KOPT-K1 (cell line): ENCODE measurements at regions not wholly inside any gene's neighbourhood (a gene's known extent, or its start where the extent isn't known, plus 50 kb on each side); places are given as distances from the start of the nearest gene placed in this dataset.

Experiments used
- H3K27ac ChIP-seq: fragments of 200-600 bp; sonication (generic); 2 replicates; pipeline ENCODE4 v1.5.1; 2016; ENCODE audit warnings: antibody characterized with exemption, mild to moderate bottlenecking, low read depth, low read length; ENCODE audit not compliant: poor library complexity, severe bottlenecking
- H3K36me3 ChIP-seq: fragments of 200-600 bp; sonication (generic); 2 replicates; pipeline ENCODE4 v1.5.1; 2017; ENCODE audit warnings: antibody characterized with exemption, mild to moderate bottlenecking, low read length, moderate library complexity; ENCODE audit not compliant: insufficient read depth
- H3K9me3 ChIP-seq: fragments of 200-600 bp; sonication (generic); 2 replicates; pipeline ENCODE4 v1.5.1; 2017; ENCODE audit warnings: antibody characterized with exemption, low read length, mild to moderate bottlenecking; ENCODE audit not compliant: insufficient read depth, poor library complexity, severe bottlenecking

DNA sequence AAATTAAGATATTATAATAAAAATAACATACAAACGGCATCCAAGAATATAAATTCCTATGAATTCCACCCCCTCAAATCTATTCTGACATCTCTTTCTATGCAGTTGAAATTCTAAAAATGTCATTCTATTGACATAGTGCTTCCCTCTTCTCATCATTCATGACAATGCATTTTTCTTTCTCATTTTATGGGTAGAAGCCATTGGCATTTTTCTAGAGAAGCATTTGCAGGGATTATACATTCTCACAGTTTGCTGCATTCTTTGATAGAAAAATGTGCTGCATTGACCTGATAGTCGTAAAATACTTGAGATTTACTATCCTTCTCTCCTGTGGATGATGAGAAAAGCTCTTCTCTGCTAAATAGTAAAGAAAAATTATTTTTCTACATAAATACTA is 760.9 kb upstream of the ACO1 start:
- Histone ChIP-seq H3K27ac (no peak overlapping the region), H3K36me3 (no peaks in the 10 kb centered on the region)

DNA sequence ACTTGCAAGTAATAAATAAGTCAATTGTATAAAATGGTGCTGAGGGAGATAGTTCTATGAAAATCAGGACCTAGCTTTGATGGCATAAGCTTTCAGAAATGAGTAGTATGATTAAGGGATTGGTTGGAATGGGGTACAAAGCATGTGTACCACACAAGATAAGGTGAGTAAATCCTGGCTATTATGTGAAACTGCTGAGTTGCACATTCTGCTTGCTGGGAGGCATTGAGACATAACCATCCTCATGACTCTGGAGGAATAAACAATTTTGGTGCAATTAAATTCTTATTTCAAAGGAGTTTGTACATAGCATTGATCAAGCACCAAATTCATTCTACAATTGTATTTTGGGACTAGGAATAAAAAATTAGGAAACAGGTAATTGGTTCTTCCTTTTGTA is 755.2 kb upstream of the ACO1 start:
- H3K9me3 ChIP-seq, result peaks cover 6% of the 10 kb centered on the region
- H3K36me3 ChIP-seq, result no peaks in the 10 kb centered on the region
- no peak overlapping the region for H3K27ac ChIP-seq

More for the DNA sequence above, 760.9 kb upstream of the ACO1 start:
- H3K9me3 ChIP-seq, result peaks cover 6% of the 10 kb centered on the region

DNA sequence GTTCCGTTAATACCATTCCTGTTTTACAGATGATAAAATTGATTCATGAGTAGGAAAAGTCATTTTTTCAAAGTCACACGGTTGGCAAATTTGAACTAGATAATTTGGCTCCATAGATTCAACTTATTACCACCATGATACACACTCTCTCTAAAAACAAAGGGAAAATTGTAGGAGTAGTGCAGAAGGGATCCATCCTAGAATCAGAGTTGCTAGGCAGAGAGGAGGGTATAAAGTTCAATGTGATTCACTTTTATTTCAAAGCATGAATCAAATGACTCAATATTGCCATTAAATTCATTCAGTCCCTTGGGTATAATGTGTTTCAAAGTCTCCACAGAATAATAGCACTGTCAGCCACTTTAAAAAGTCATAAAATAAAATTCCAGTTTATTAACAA is 747.2 kb upstream of the ACO1 start:
- no peaks in the 10 kb centered on the region for H3K36me3 ChIP-seq
- H3K27ac ChIP-seq, result no peak overlapping the region
- no peaks in the 10 kb centered on the region for H3K9me3 ChIP-seq

DNA sequence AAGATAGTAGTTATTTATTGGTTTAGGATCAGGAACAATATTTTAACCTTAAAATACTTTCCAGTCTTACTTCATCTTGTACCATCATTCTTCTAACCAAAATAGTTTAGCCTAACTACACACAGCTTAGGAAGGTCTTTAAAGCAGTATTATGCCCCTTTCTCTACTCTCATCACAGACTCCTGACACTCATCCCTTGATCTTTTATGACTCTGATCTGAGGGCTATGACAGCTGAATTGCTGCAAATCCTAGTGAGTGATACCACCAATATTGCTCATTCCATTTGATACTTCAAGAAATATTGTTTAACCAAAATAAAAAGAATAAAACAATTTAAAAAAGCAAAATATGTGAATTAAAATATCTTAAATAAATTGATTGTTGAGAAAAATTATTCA is 746.6 kb upstream of the ACO1 start:
- Histone ChIP-seq H3K36me3 (no peaks in the 10 kb centered on the region), H3K9me3 (no peaks in the 10 kb centered on the region)

DNA sequence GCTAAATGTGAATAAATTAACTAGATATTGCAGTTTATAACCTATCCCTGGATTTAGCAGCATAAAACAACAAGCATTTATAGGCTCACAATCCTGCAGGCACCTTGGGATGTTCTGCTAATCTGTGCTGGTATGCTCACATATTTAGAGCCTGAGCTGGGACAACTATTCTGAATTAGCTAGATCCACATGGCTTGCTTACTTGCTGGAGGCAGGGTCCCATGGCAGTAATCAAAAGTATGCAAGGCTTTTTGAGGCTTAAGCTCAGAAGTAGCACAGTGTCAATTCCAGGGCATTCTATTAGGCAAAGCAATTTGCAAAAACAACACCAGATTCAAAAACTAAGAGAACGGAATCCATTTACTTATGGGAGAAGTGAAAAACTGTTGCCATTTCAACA is 745.0 kb upstream of the ACO1 start:
- Histone ChIP-seq H3K27ac (no peak overlapping the region), H3K9me3 (no peaks in the 10 kb centered on the region), H3K36me3 (no peaks in the 10 kb centered on the region)

More for the DNA sequence above, 746.6 kb upstream of the ACO1 start:
- H3K27ac ChIP-seq, result no peak overlapping the region

DNA sequence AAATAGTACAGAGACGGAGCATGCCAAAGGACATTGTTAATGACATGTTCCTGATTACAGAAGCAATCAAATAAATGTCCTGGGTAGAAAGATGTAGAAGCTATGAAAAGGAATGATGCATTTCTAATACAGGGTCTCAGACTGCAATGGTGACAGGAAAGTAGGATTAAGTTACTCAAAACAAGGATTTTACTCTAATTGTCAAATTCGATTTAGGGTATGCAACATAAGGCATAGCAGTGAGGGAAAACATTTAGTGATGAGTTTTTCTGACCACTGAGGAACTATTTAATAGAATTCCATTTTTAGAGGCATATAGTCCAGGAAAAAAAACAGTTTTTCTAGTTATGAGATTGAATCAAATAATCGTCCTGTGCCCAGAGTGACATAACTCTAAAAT is 715.1 kb upstream of the ACO1 start:
- Histone ChIP-seq H3K36me3 (no peaks in the 10 kb centered on the region), H3K9me3 (no peaks in the 10 kb centered on the region), H3K27ac (no peak overlapping the region)

DNA sequence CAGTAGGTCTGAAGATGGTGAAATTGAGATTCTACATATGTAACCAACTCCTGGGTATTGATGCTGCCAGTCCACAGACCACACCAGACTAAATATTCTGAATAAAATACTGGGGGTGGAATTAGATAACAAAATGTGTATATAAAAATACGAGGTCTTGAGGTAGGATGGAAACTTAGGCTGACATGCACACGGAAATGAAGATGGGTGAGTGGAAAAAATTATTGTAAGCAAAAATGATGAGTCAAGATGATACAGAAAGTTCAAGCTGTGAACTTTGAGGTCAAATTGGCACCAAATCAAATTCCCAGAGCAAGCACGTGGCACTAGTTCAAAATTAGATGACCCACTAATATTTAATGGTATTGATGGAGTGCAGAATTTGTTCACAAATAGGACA is 713.4 kb upstream of the ACO1 start:
- H3K9me3 ChIP-seq, result no peaks in the 10 kb centered on the region
- no peak overlapping the region for H3K27ac ChIP-seq
- no peaks in the 10 kb centered on the region for H3K36me3 ChIP-seq

DNA sequence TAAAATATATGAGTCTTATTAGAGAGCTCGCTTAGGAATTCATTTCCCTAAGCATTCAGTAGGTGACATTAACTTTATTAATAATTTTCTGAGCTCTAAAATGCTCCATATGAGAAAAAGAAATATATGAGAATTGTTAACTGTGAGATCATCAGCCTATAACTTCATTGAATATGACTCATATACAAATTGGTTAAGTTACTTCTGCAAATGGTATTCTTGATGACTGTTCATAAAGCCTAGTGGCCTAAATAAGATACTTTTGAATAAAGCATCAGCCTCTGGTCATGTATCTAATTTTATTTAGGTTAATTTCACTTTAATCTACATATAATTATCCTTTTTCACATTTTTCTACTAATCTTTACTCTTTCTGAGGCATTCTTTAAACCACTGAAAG is 710.2 kb upstream of the ACO1 start:
- Histone ChIP-seq H3K27ac (no peak overlapping the region), H3K36me3 (no peaks in the 10 kb centered on the region), H3K9me3 (no peaks in the 10 kb centered on the region)

DNA sequence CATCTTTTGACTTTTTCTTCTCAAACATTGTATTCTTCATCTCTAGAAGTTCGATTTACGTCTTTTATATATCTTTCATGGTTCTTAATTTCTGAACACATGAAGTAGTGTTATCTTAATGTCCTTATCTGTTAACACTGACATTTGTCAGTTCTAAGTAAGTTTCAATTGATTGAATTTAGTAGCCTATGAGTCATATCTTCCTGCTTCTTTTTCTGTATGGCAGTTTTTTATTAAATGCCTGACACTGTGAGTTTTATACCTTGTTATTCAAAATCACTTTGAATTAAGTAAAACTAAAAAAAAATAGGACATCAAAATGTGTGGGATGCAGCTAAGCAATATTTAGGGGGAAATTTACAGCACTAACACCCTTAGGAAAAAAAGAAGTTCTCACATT is 707.0 kb upstream of the ACO1 start:
- Histone ChIP-seq H3K27ac (no peak overlapping the region), H3K9me3 (no peaks in the 10 kb centered on the region), H3K36me3 (no peaks in the 10 kb centered on the region)

DNA sequence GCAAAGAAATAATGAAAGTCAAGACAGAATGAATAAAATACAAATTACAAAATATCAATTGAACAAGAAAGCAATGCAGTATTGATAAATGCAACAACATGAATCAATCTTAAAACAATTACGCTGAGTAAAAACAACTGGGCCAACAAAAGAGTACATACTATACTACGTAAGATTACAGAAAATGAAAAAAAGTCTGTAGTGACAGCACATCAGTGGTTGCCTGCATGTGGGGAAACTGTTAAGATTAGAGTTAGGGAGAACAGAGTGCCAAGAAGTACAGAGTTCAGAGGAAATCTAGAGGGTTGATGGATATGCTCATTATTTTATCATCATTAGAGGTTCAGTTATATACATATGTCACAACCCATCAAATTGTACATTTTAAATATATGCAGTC is 706.6 kb upstream of the ACO1 start:
- H3K9me3 ChIP-seq, result no peaks in the 10 kb centered on the region
- H3K36me3 ChIP-seq, result no peaks in the 10 kb centered on the region
- H3K27ac ChIP-seq, result no peak overlapping the region

DNA sequence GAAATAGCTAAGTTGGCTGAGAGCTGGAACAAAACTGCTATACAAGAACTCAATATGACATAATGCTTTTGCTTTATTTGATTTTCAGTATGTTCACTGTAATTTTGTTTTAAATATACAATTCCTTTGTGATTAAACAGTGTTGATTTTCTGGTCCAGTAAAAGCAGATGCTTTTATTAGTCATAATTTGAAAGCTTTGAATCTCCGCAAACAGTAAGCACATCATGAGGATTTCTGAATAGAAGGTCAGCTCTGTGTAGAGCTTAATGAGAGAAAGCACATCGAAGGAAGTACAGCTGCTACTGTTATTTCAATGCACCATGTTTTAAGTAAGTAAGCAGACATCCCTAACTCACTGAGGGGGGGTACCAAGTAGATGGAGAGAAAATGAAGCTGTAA is 701.3 kb upstream of the ACO1 start:
- Histone ChIP-seq H3K9me3 (no peaks in the 10 kb centered on the region), H3K27ac (no peak overlapping the region), H3K36me3 (no peaks in the 10 kb centered on the region)

DNA sequence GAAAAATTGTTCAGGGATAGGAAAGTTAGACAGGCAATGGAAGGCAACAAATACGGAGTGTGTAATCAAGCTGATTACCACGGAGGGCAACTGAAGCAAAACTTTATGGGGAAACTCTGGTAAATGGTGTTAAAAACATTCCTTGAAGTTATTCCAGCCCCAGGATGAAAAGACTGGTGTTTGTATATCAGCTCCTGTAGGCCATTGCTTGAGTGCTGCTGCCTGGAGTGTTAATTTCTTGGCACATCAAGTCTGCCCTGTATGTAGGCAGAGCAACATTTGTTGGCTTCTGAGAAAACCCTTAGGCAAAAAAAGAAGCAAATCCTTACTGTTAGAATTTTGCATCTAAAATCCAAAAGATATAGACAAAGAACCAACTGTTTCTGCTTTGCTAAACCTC is 686.5 kb upstream of the ACO1 start:
- no peaks in the 10 kb centered on the region for H3K36me3 ChIP-seq
- no peak overlapping the region for H3K27ac ChIP-seq
- no peaks in the 10 kb centered on the region for H3K9me3 ChIP-seq

DNA sequence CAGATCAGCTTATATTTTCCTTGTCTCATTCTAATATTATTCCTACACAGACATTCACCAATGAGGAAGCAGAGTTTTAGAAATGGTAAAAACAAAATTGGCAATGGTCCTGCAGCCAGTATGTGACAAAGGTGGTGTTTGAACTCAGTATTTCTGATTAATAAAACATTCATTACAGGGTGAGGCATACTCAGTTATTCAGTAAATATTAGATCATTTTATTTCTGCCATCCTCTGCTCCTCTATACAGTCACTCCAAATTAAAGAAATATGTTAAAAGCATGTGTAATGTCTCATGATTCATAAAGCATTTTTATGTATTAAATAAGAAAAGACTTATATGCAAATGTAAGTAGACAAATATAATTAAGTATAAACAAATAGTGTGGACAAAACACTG is 684.6 kb upstream of the ACO1 start:
- H3K27ac ChIP-seq, result no peak overlapping the region

DNA sequence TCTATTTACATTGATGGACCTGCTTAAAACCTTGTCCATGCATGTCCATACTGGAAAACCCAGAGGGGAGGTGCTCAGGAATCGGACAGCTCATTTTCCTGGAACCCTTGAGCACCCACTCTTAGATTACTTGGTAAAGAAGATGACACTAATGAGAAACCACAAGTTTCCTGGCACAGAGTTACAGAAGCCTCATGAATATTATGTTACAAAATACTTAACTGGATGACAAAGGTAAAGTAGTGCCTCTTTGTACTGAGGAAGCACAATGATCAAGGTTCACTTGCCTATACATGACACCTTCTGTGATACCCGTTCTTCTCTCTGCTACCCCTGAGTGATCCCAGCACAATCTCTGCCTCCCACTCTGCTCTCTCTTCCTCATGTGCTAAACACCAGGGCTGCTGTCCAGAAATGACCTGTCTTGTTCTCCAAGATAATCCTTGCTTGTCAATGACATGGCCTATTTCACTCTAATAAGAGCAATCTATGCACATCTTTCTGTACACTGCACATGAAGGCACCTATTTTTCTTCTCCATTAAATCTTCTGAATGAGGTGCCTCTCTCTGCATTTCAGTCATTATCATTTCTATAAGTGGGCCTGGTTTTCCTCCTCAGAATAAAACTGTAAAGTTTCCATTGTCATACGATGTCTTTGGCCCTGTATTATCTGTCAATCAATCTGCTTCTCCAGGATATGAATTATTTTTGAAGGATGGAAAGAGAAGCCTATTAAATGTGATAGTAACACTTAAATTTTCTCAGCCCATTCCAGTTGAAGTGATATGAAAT is 684.0 kb upstream of the ACO1 start:
- H3K36me3 ChIP-seq, result no peaks in the 10 kb centered on the region
- no peaks in the 10 kb centered on the region for H3K9me3 ChIP-seq
- no peak overlapping the region for H3K27ac ChIP-seq

More for the DNA sequence above, 684.6 kb upstream of the ACO1 start:
- Histone ChIP-seq H3K9me3 (no peaks in the 10 kb centered on the region), H3K36me3 (no peaks in the 10 kb centered on the region)

DNA sequence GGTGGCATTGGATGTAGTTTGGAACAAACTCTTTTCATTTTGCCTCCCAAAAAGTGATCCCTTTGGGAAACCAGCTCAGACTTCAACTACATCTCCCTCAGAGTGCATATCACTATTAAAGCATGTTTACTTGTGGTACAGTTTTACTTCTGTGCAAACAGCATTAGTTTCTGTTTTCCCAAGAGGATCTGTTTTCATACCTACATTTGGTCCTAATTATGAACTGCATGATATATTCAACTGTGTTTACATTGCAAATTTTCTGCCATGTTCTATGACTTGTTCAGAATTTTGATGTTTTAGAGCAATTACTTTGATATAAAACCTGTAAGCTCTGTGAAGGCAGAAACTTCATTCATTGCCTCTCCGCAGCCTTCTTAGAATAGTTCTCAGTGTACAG is 681.5 kb upstream of the ACO1 start:
- no peaks in the 10 kb centered on the region for H3K36me3 ChIP-seq
- H3K9me3 ChIP-seq, result no peaks in the 10 kb centered on the region
- H3K27ac ChIP-seq, result no peak overlapping the region

DNA sequence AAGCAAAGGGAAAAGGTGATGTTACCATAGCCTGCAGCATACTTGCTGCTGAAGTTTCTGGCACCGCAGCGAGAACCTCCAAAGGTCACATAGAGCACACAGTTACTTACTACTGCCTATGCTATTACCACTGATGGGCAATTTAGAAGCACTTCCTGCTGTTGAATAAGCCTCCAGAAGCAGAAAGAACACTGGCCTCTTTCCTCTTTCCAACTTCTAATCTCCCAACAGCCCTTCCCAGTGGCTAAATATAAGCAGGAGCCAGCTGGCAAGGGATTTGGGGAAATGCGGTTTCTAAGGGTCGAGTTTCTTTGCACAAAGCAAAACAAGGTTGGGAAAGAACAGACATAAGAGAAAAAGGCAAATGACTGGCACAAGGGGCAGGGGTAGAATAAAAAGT is 669.2 kb upstream of the ACO1 start:
- H3K27ac ChIP-seq, result no peak overlapping the region
- H3K9me3 ChIP-seq, result no peaks in the 10 kb centered on the region

More for the DNA sequence above, 669.2 kb upstream of the ACO1 start:
- no peaks in the 10 kb centered on the region for H3K36me3 ChIP-seq
